Common myeloid progenitor, CD34-positive (primary cell): ENCODE measurements at regions not wholly inside any gene's neighbourhood (a gene's known extent, or its start where the extent isn't known, plus 50 kb on each side); places are given as distances from the start of the nearest gene placed in this dataset.

Source experiments
- CTCF ChIA-PET: fragments of 350-600 bp; sonication (Branson Sonifier 250); formaldehyde crosslinking; loops from one replicate; lab custom pipeline; 2021; ENCODE audit warnings: antibody characterized with exemption; lab: Charles Lee
- POLR2A ChIA-PET: fragments of 350-600 bp; sonication (Branson Sonifier 250); formaldehyde crosslinking; loops from one replicate; lab custom pipeline; 2021; ENCODE audit warnings: antibody characterized with exemption; lab: Charles Lee
- DNase-seq, 3 donors: peaks; one replicate each; pipeline versions ENCODE4 v3.0.0 to v3.0.0-alpha.2; 2013
- H3K27ac ChIP-seq, 2 experiments: 1 replicate in 1 of 2; 2 replicates in 1 of 2; pipeline ENCODE4 v1.7.0; 2013; ENCODE audit warnings: inconsistent platforms in 2 of 2, low read length in 2 of 2, mild to moderate bottlenecking in 2 of 2, low read depth in 1 of 2, moderate library complexity in 1 of 2; ENCODE audit not compliant: severe bottlenecking in 2 of 2, insufficient read depth in 1 of 2, poor library complexity in 1 of 2
- H3K27me3 ChIP-seq, 5 experiments: replicated peaks in 2 of 5; 1 replicate in 3 of 5; 2 replicates in 2 of 5; pipeline versions ENCODE4 v1.6.1 to v1.7.0; 2013; ENCODE audit warnings: low read length in 4 of 5, mild to moderate bottlenecking in 2 of 5, moderate library complexity in 2 of 5, inconsistent platforms in 1 of 5; ENCODE audit not compliant: insufficient read depth in 5 of 5, control insufficient read depth in 4 of 5
- H3K36me3 ChIP-seq, 4 experiments: 1 replicate in 2 of 4; 2 replicates in 2 of 4; pipeline versions ENCODE4 v1.6.1 to v1.7.0; 2013; ENCODE audit warnings: low read length in 3 of 4, control low read depth in 1 of 4, mild to moderate bottlenecking in 1 of 4; ENCODE audit not compliant: control insufficient read depth in 4 of 4, insufficient read depth in 4 of 4
- H3K4me1 ChIP-seq, 4 experiments: 1 replicate in 3 of 4; 2 replicates in 1 of 4; pipeline versions ENCODE4 v1.6.1 to v1.7.1; 2013; ENCODE audit warnings: low read length in 3 of 4, mild to moderate bottlenecking in 3 of 4, control low read depth in 1 of 4, inconsistent platforms in 1 of 4, moderate library complexity in 1 of 4; ENCODE audit not compliant: control insufficient read depth in 4 of 4, insufficient read depth in 4 of 4; ENCODE audit errors: control extremely low read depth in 1 of 4
- H3K4me3 ChIP-seq, 7 experiments: 1 replicate in 4 of 7; 2 replicates in 3 of 7; pipeline versions ENCODE4 v1.5.1 to v1.7.0; 2013; ENCODE audit warnings: mild to moderate bottlenecking in 7 of 7, low read length in 6 of 7, moderate library complexity in 6 of 7, inconsistent platforms in 2 of 7, low read depth in 2 of 7, control low read depth in 1 of 7; ENCODE audit not compliant: insufficient read depth in 4 of 7, control insufficient read depth in 1 of 7; ENCODE audit errors: extremely low read depth in 1 of 7
- H3K9me3 ChIP-seq, 5 experiments: 1 replicate in 4 of 5; 2 replicates in 1 of 5; pipeline versions ENCODE4 v1.6.1 to v1.7.1; 2013; ENCODE audit warnings: low read length in 4 of 5, mild to moderate bottlenecking in 2 of 5, inconsistent platforms in 1 of 5, low read depth in 1 of 5, moderate library complexity in 1 of 5; ENCODE audit not compliant: control insufficient read depth in 4 of 5, insufficient read depth in 2 of 5; ENCODE audit errors: control extremely low read depth in 1 of 5
- WGBS: methylation state at CpG from one replicate; pipeline ENCODE4 v1.1.5; 2013; ENCODE audit not compliant: insufficient coverage; 5-methylcytosine and 5-hydroxymethylcytosine counted together

DNA sequence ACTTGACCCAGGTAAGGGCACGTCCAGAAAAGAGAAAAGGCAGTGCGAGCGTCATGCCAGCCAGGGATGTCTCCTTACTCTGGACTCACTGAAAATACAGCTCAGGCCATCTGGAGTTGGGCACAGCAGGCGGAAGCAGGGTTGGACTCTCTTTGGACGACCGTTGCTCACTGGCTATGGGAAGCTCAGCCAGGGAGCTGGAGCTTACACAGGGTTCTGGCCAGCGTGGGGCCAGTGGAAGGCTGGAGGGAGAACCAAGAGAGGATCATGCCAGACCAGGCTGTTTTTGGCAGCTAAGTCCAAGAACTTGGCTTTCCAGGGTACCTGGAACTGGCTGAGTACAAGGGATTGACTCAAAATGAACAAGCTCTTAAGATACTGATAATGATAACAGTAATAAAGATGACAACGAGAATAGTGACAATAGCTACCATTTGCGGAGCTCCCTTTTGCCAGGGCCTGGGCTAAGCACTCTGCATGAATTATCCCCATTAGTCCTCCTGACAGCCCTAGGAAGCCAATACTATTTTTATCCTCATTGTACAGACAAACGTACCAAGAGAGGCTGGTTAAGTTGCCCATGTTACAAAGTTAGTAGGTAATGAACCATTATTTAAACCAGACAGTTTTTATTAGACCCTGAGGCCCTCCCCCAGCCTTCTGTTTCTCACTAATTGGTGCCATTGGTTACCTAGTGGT is 177.6 kb downstream of the PTPN20 start:
- WGBS = 94% methylated on average over 8 of the region's 10 CpGs
- Histone ChIP-seq H3K4me1 (peaks cover 0 to 17% (median 13%) of the 10 kb centered on the region in 4 experiments), H3K4me3 (no peak overlapping the region), H3K27me3 (no peaks in the 10 kb centered on the region), H3K9me3 (no peaks in the 10 kb centered on the region), H3K36me3 (no peaks in the 10 kb centered on the region), H3K27ac (no peak overlapping the region)
- ChIA-PET POLR2A (no interaction called here), CTCF (interaction anchor here (0.7 to 2.6 kb wide), 4 partner anchors 13 to 130 kb away, joined by 3 to 7 read pairs (median 3); no protein-coding TSS in a partner anchor)
- DNase-seq = no peak

DNA sequence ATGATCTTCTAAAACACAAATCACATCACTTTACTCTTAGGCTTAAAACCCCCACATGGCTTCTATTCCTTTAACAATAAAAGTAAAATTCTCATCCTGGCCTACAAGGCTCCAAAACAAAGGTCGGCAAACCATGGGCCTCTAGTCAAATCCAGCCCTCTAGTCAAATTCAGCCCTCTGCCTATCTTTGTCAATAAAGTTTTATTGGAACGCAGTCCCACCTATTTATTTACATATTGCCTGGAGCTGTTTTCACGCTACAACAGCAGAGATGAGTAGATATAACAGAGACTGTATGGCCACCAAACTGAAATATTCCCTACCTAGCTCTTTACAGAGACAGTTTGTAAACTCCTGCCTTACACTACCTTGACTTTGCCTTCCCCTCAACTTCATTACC is 178.8 kb downstream of the PTPN20 start:
- no peak overlapping the region for H3K27ac ChIP-seq
- H3K27me3 ChIP-seq = no peaks in the 10 kb centered on the region
- no peaks in the 10 kb centered on the region for H3K9me3 ChIP-seq
- 96% methylated on average over 3 of the region's 3 CpGs for WGBS
- H3K4me3 ChIP-seq = no peak overlapping the region
- H3K4me1 ChIP-seq = peaks cover 0 to 17% (median 13%) of the 10 kb centered on the region in 4 experiments
- no peaks in the 10 kb centered on the region for H3K36me3 ChIP-seq
- POLR2A ChIA-PET = no interaction called here
- CTCF ChIA-PET = interaction anchor here (0.8 to 1.6 kb wide), 4 partner anchors 8 to 128 kb away, joined by 3 read pairs; no protein-coding TSS in a partner anchor
- no peak for DNase-seq

DNA sequence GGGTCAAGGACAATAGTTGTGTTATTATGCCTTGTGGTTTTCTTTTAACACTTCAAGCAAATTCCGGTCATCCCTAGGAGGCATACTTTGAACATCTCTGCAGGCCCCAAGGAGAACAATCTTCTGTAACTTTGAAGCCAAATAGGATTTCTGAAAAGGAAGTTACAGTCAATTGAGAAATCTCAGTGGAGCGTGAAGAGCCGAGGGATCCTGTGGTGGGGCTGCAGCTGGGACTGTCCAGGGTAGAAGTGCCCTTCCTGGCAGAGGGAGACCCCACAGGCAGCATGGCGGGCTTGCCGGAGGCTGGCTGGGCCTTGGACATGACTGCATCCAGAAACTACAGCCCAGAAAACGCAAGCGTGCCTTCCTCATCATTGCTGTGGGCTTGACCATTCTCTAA is 179.7 kb downstream of the PTPN20 start:
- Histone ChIP-seq H3K4me3 (no peak overlapping the region), H3K36me3 (no peaks in the 10 kb centered on the region), H3K4me1 (peaks cover 0 to 17% (median 13%) of the 10 kb centered on the region in 4 experiments), H3K27ac (no peak overlapping the region), H3K9me3 (no peaks in the 10 kb centered on the region), H3K27me3 (no peaks in the 10 kb centered on the region)
- WGBS = 93% methylated on average over 5 of the region's 7 CpGs
- ChIA-PET POLR2A (no interaction called here), CTCF (interaction anchor here (0.8 to 1.6 kb wide), 4 partner anchors 9 to 65 kb away, joined by 3 read pairs; no protein-coding TSS in a partner anchor)
- no peak for DNase-seq

DNA sequence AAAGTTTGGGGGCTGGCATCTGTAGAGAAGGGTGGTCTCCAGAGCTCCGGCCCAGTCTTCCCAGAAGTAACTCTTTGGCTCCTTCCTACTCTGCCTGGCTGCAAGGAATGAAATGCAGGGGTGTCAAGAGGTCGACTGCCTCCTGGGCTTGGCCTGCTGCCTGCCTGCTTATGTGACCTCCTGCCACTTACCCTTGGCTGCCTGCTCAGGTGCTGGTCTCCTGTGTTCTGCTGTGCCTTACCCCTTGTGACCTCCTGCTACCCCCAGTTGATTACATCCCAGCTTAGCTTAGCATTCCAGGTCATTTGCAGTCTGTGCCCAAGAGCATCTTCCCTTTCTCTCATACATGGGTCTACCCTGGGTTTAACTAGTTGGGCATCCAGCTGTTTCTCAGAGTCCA is 180.2 kb downstream of the PTPN20 start:
- ChIA-PET POLR2A (no interaction called here), CTCF (interaction anchor here (1.1 to 1.5 kb wide), 3 partner anchors 9 to 28 kb away, joined by 3 to 4 read pairs (median 3); no protein-coding TSS in a partner anchor)
- WGBS = 95% methylated on average over 2 of the region's 2 CpGs
- H3K27ac ChIP-seq = no peak overlapping the region
- H3K4me1 ChIP-seq = peaks cover 0 to 17% (median 13%) of the 10 kb centered on the region in 4 experiments
- DNase-seq = no peak
- H3K9me3 ChIP-seq = no peaks in the 10 kb centered on the region
- no peaks in the 10 kb centered on the region for H3K36me3 ChIP-seq
- H3K27me3 ChIP-seq = no peaks in the 10 kb centered on the region
- no peak overlapping the region for H3K4me3 ChIP-seq

DNA sequence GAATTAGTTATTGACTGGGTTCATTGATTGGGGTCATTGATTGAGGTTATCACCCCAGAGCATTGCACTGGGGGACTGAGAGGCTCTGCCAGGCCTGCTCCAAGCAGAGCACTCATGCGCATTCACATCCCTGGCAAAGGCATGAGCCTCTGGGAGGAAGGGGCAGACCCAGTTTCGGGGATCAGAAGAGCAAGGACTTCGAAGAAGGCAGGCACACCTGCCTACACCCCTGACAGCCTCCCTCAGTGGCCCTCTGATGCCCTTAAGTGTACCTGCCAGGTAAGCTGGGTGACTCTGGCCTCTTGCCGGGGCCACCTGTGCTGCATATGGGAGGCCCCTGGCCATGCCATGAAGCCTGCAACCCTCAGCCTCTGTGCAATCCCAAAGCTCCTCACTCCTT is 181.1 kb downstream of the PTPN20 start:
- Histone ChIP-seq H3K4me3 (no peak overlapping the region), H3K36me3 (no peaks in the 10 kb centered on the region), H3K9me3 (no peaks in the 10 kb centered on the region), H3K4me1 (peaks cover 0 to 17% (median 13%) of the 10 kb centered on the region in 4 experiments), H3K27ac (no peak overlapping the region), H3K27me3 (no peaks in the 10 kb centered on the region)
- DNase-seq = no peak
- POLR2A ChIA-PET = no interaction called here
- WGBS = 92% methylated on average over 4 of the region's 4 CpGs
- CTCF ChIA-PET = interaction anchor here (0.8 to 1.5 kb wide), 4 partner anchors 9 to 29 kb away, joined by 3 to 5 read pairs (median 4); no protein-coding TSS in a partner anchor

DNA sequence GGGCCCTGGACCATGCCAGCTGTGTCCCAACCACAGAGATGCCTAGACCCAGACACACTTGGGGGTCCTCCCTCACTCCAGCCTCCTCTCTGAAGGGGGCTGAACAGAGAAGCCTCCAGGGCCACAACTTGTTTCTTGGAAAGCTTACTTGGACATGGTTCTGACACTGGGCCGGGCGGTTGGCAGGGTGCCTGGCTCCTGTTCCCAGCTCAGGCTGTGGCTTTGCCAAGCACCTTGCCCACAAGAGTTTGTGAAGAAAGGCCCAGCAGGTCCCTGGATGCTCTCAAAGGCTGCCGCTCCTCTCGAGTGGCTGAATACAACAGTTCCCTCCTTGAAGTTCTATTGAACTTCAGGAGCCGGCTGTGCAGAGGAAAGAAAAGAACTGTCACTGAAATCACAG is 181.6 kb downstream of the PTPN20 start:
- CTCF ChIA-PET = interaction anchor here (1.2 to 1.5 kb wide), 2 partner anchors 8 to 13 kb away, joined by 4 to 5 read pairs; no protein-coding TSS in a partner anchor
- 100% methylated on average over 5 of the region's 5 CpGs for WGBS
- DNase-seq = no peak

DNA sequence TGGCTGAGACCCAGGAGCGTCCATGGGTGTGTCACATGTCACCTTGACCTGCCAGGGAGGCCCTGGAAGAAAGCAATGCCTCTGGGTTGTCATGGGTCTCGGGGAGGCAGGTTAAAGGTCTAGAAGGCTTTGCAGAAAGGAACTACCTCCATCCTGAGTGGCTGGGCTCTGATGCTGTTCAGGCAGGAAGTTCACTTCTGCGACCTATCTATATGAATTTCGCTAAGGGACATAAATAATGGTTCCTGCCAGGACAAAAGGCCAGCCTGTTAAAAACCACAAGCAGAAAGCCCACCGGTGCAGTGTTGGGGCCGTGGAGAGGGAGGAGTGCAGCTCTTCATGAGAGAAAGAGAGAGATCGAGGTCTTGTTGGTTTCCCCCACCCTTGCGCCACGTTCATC is 182.9 kb downstream of the PTPN20 start:
- Histone ChIP-seq H3K4me3 (no peak overlapping the region), H3K27me3 (no peaks in the 10 kb centered on the region), H3K4me1 (peaks cover 0 to under 1% (median 0%) of the 10 kb centered on the region in 4 experiments), H3K36me3 (no peaks in the 10 kb centered on the region), H3K9me3 (no peaks in the 10 kb centered on the region), H3K27ac (no peak overlapping the region)
- ChIA-PET CTCF (no interaction called here), POLR2A (no interaction called here)
- DNase-seq = no peak
- WGBS = 32% methylated on average over 6 of the region's 9 CpGs

More for the DNA sequence above, 181.6 kb downstream of the PTPN20 start:
- Histone ChIP-seq H3K27ac (no peak overlapping the region), H3K4me3 (no peak overlapping the region), H3K4me1 (peaks cover 0 to 14% (median 8%) of the 10 kb centered on the region in 4 experiments), H3K27me3 (no peaks in the 10 kb centered on the region), H3K9me3 (no peaks in the 10 kb centered on the region), H3K36me3 (no peaks in the 10 kb centered on the region)
- POLR2A ChIA-PET = no interaction called here
